HG03280 (cell line): ENCODE measurements at regions not wholly inside any gene's neighbourhood (a gene's known extent, or its start where the extent isn't known, plus 50 kb on each side); places are given as distances from the start of the nearest gene placed in this dataset.

Experiments used
- ATAC-seq: cut with Tn5 transposase; IDR thresholded peaks from one replicate; pipeline ENCODE4 v1.9.1; 2021; ENCODE audit warnings: mild to moderate bottlenecking, moderate library complexity; ENCODE audit not compliant: unreplicated experiment

DNA sequence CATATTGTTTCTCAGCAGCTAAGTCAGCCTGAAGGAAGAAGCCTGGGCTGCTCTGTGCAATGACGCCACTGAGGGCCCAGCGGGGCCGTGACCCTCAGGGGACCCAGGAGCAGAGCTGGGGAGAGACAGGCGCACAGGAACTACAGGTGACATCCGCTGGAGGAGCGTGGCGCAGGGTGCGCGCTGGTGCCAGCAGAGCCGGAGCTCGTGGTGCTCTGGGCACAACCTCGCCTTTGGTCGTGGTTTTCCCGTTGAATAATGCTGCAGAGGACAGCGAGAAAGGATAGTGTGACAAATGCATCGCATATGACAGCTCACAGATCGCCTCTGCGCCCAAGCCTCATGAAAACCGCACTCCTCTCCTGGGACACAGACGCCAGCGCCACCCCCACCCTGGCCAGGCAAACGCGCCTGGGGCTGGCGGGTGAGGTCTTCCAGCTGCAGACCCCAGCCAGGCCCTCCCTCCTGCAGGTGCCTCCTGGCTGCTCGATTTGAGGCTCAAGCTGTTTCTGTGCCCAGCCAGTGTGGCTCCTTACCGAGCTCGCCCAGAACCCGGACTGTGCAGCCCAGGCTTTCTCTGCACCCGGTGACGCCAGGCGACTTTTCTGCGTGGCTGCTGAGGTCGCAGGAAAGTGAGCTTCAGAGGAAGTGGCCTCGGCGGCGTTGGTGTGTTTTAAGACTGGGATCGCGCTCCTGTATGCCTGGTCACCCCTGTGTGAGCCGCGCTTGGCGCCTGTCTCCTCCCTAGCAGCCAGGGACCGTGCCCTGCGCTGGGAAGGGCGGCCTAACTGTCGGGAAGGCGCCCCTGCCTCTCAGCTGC is 583.1 kb upstream of the HS6ST1 start:
- ATAC-seq, result no peak

- no peak for ATAC-seq
Measured at GRCh38 chr2:128903637-128904036, 585.0 kb upstream of the HS6ST1 start.

- ATAC-seq, result no peak
Measured at GRCh38 chr2:128911276-128911675, 592.6 kb upstream of the HS6ST1 start.

- no peak for ATAC-seq
Measured at GRCh38 chr2:128914320-128914719, 595.7 kb upstream of the HS6ST1 start.

DNA sequence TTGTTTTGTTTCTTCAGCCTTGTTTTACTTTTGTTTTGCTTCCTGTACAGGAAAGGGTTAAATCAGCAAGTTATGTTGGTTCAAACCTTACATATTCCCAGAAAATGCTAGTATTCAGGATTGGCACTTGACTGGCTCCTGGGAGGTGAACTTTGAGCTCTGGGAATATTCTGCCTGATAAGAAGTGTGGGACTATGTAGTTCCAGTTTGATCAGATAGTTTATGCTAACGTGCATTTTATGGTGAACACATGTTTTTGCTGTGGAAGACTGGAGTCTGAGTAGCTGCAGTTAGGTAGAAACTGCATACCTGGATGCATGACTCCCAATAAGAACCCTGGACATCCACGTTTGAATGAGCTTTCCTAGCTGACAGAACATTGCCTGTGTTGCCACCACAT is 603.1 kb upstream of the HS6ST1 start:
- no peak for ATAC-seq

DNA sequence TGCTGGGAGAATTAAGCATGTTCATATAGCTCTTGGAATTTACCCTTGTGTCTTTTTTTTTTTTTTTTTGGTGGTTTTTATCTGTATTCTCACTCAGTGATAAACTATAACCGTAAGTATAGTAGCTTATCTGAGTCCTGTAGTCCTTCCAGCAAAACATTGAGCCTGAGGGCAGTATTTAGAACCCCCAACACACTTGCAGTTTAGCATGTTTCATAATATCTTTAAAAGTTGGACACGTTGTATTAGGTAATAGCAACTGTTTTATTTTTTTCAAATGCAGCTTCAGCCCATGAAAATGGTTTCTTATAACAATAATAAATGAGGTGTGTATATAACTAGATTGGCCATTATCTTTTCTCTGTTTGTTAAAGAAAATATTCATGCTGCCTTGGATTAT is 603.5 kb upstream of the HS6ST1 start:
- no peak for ATAC-seq

DNA sequence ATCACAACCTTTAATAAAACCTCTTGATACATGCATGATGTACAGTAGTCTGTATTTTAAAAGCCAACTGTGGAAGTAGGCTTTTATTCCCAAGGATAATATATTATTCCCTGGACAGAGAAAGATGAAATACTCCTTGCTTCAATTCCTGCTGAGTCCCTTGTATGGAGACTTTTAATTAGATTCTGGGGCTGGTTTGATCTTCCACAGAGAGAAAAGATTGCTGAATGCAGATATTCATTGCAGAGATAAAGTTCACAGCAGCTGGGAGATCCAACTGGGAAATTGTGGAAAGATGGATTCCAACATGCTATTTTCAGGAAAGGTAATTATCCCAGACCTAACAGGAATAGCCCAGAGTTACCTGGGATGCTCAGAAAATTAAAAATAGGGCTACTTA is 607.0 kb upstream of the HS6ST1 start:
- ATAC-seq, result no peak

- no peak for ATAC-seq
Measured at GRCh38 chr2:128930101-128930500, 611.4 kb upstream of the HS6ST1 start.

DNA sequence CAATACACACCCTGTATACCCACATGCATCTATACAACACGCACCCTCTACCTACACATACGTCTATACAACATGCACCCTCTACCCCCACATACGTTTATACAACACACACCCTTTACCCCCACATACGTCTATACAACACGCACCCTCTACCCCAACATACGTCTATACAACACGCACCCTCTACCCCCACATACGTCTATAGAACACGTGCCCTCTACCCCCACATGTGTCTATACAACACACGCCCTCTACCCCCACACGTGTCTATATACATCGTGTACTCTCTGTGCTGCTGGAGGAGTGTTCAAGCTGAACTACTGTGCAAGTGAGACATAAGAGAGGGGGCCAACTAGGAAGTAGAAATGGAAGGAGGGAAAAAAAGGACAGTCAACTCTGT is 621.7 kb upstream of the HS6ST1 start:
- no peak for ATAC-seq

- no peak for ATAC-seq
Measured at GRCh38 chr2:128941751-128942150, 623.1 kb upstream of the HS6ST1 start.

GRCh38 chr2:128949360-128949759 is 630.7 kb upstream of the HS6ST1 start:
- no peak for ATAC-seq

GRCh38 chr2:128950758-128951157 is 632.1 kb upstream of the HS6ST1 start:
- no peak for ATAC-seq

DNA sequence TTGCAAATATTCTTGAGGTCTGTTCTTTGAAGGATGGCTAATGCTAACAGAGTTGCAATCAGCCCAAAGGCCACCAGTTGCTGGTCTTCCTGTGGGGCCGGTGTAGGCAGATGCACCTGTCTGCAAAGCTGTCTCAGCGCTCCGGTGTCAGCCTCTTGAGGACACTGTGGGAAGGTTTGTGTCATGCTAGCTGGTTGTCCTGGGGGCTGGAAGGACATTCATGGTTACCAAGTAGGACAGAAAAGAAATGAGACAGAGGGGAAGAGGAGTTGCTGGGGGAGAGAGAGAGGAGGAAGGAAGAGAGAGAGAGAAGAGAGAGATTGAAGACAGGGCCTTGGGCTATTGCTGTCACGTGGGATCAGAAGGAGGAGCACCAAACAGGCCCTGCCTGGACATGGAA is 639.6 kb upstream of the HS6ST1 start:
- ATAC-seq, result no peak

DNA sequence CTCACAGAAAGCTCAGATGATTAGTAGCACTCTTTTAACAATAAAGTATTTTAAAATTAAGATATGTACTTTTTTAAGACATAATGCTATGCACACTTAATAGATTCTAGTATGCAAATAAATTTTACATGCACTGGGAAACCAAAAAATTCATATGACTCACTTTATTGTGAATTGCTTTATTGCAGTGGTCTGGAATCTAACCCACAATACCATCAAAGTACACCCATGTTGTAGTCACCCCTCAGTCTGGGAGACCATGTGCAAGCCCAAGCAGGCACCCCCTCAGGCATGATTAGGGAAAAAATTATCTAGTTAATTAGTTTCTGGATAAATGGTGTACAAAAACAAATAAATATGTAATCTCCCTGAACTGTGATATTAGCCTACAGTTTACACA is 649.0 kb upstream of the HS6ST1 start:
- no peak for ATAC-seq

- ATAC-seq, result no peak
Measured at GRCh38 chr2:128969374-128969773, 650.7 kb upstream of the HS6ST1 start.

GRCh38 chr2:128970332-128971116 is 651.9 kb upstream of the HS6ST1 start:
- ATAC-seq, result no peak

DNA sequence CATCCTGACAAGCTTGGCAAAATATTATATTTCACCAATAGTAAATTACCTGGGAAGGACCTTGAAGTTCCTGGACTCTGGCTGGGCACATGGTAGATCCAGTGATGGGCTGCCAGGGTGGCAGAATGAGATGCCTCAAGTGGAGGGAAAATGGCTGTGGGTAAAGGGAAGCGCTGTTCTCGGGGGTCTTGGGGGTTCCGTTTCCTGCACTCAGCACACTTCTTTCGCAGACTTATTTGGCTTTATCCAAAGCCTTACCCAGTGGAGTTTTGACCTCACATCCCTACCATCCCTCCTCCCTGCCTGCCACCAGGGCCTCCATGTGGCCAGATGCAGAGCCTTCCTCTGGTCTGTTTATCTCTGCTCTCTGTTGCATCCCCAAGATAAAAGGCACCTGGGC is 654.9 kb upstream of the HS6ST1 start:
- ATAC-seq, result no peak

GRCh38 chr2:128978212-128978611 is 659.5 kb upstream of the HS6ST1 start:
- ATAC-seq, result no peak

- no peak for ATAC-seq
Measured at GRCh38 chr2:128979182-128979581, 660.5 kb upstream of the HS6ST1 start.

GRCh38 chr2:128980475-128980874 is 661.8 kb upstream of the HS6ST1 start:
- ATAC-seq, result no peak

- ATAC-seq, result no peak
Measured at GRCh38 chr2:128981353-128981752, 662.7 kb upstream of the HS6ST1 start.

DNA sequence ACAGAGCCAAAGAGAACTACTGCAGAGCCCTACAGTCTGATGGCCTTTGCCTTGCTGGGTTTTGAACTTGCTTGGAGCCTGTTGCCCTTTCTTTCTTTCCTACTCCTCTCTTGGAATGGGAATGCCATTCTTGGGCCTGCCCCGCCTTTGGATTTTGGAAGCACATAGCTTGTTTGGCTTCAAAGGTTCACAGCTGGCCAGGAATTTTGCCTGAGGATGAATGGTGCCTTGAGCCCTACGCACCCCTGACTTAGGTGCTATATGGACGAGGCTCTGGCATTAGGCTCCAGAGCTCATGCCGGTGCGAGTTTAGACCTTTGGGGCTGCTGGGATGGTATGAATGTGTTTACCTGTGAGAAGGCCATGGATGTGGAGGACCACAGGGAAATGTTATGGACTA is 663.3 kb upstream of the HS6ST1 start:
- ATAC-seq, result no peak
